Psoas muscle (tissue), 7 donors: ENCODE measurements at regions not wholly inside any gene's neighbourhood (a gene's known extent, or its start where the extent isn't known, plus 50 kb on each side); places are given as distances from the start of the nearest gene placed in this dataset.
"Not testable (repeated sequence)": the region's sequence is repeated elsewhere in the genome, so short reads cannot be mapped to it uniquely, and the experiment has no call there.

Source experiments
- ATAC-seq, 4 donors: fragments of 200-7000 bp; cut with Tn5 transposase; one replicate each; pipeline ENCODE4 v1.9.1; 2020; ENCODE audit warnings: moderate library complexity in 3 of 4, mild to moderate bottlenecking in 2 of 4
- DNase-seq, 2 donors: peaks; one replicate each; pipeline ENCODE4 v3.0.0-alpha.2; 2020
- H3K27ac ChIP-seq: fragments of 200-600 bp; one replicate; pipeline ENCODE4 v1.8.0; 2022
- H3K27me3 ChIP-seq, 3 donors: fragments of 200-600 bp in 1 of 3; one replicate each; pipeline versions ENCODE4 v1.6.1 to v1.8.0; 2013 to 2022; ENCODE audit warnings: low read length in 2 of 3, mild to moderate bottlenecking in 2 of 3, moderate library complexity in 1 of 3; ENCODE audit not compliant: insufficient read depth in 3 of 3
- H3K36me3 ChIP-seq, 2 donors: fragments of 200-600 bp in 1 of 2; one replicate each; pipeline versions ENCODE4 v1.6.1 to v1.8.0; 2013 to 2022; ENCODE audit warnings: low read depth in 1 of 2, mild to moderate bottlenecking in 1 of 2, moderate library complexity in 1 of 2; ENCODE audit not compliant: insufficient read depth in 1 of 2
- H3K4me1 ChIP-seq: fragments of 200-600 bp; one replicate; pipeline ENCODE4 v1.8.0; 2022
- H3K4me3 ChIP-seq: fragments of 200-600 bp; one replicate; pipeline ENCODE4 v1.8.0; 2022; ENCODE audit warnings: mild to moderate bottlenecking
- H3K9me3 ChIP-seq: fragments of 200-600 bp; one replicate; pipeline ENCODE4 v1.8.0; 2022
- CTCF ChIP-seq: fragments of 200-600 bp; IDR thresholded peaks from one replicate; pipeline ENCODE4 v1.8.0; 2022; ENCODE audit warnings: antibody characterized with exemption
- WGBS, 3 donors: extraction: QIAGEN DNeasy Blood & Tissue Kit; methylation state at CpG; one replicate each; pipeline versions ENCODE4 v1.1.6 to v1.1.7; 2013; 5-methylcytosine and 5-hydroxymethylcytosine counted together
- intact Hi-C, 2 donors: fragments of 100-400 bp; cut with DNase I; formaldehyde crosslinking; loops; one replicate each; pipeline versions ENCODE4 v1.11.0 to v1.14.2; 2022
- donor health status: healthy with polysubstance abuse.
- donor health status: DM: no; HTN: no; CAD: no; lungs with moderate emphysema.
- donor health status: Bipolar disorder and iron deficiency.
- donor health status: healthy.
- donor health status: DM: yes; HTN: yes; CAD: no.
- donor health status: DM: no; HTN: no; CAD: no.
- donor health status: DM: yes; HTN: yes; CAD: no.

GRCh38 chr1:187987236-187987776 is 1158.6 kb downstream of the PLA2G4A start:
- WGBS, 3 donors: 88 to 98% (median 89%) methylated on average over 1 of the region's 1 CpG
- ATAC-seq: no peak
- intact Hi-C loops: no loop called here

GRCh38 chr1:187991944-187992343 is 1163.2 kb downstream of the PLA2G4A start:
- no peaks in the 10 kb centered on the region for H3K36me3 ChIP-seq
- intact Hi-C loops: no loop called here
- no peak overlapping the region for H3K27ac ChIP-seq
- no peak for DNase-seq
- no peak for TF ChIP-seq CTCF
- no peak overlapping the region for H3K4me3 ChIP-seq
- no peaks in the 10 kb centered on the region for H3K27me3 ChIP-seq
- H3K4me1 ChIP-seq: no peaks in the 10 kb centered on the region
- no peaks in the 10 kb centered on the region for H3K9me3 ChIP-seq
- ATAC-seq: no peak

More at GRCh38 chr1:187987236-187987776, 1158.6 kb downstream of the PLA2G4A start:
- no peaks in the 10 kb centered on the region for H3K9me3 ChIP-seq
- H3K27ac ChIP-seq: no peak overlapping the region
- H3K4me1 ChIP-seq: no peaks in the 10 kb centered on the region
- no peaks in the 10 kb centered on the region for H3K27me3 ChIP-seq
- H3K36me3 ChIP-seq: no peaks in the 10 kb centered on the region
- TF ChIP-seq CTCF: no peak
- no peak for DNase-seq
- H3K4me3 ChIP-seq: no peak overlapping the region

GRCh38 chr1:187996780-187997179 is 1168.0 kb downstream of the PLA2G4A start:
- H3K4me1 ChIP-seq: no peaks in the 10 kb centered on the region
- TF ChIP-seq CTCF: no peak
- no peak for DNase-seq
- no peaks in the 10 kb centered on the region for H3K27me3 ChIP-seq
- H3K27ac ChIP-seq: no peak overlapping the region
- no peaks in the 10 kb centered on the region for H3K36me3 ChIP-seq
- H3K4me3 ChIP-seq: no peak overlapping the region
- no peak for ATAC-seq
- H3K9me3 ChIP-seq: no peaks in the 10 kb centered on the region
- intact Hi-C loops: no loop called here

- DNase-seq (no peak), ATAC-seq (no peak)
- intact Hi-C loops: no loop called here
- H3K27me3 ChIP-seq: no peaks in the 10 kb centered on the region
- no peak for TF ChIP-seq CTCF
- no peak overlapping the region for H3K4me3 ChIP-seq
- H3K27ac ChIP-seq: no peak overlapping the region
- H3K9me3 ChIP-seq: no peaks in the 10 kb centered on the region
- no peaks in the 10 kb centered on the region for H3K4me1 ChIP-seq
- H3K36me3 ChIP-seq: no peaks in the 10 kb centered on the region
Measured at GRCh38 chr1:187999973-188000372, 1171.2 kb downstream of the PLA2G4A start.

- DNase-seq, intact Hi-C loops, H3K9me3 ChIP-seq, H3K4me1 ChIP-seq, ATAC-seq, H3K4me3 ChIP-seq, H3K27ac ChIP-seq, H3K36me3 ChIP-seq, H3K27me3 ChIP-seq: not testable (repeated sequence)
- 73 to 86% (median 79%) methylated on average over 1 of the region's 1 CpG for whole genome bisulfite sequencing, 3 donors
Measured at GRCh38 chr1:188003687-188004086, 1174.9 kb downstream of the PLA2G4A start.
